ENCODE measurements at regions not wholly inside any gene's neighbourhood (a gene's known extent, or its start where the extent isn't known, plus 50 kb on each side); places are given as distances from the start of the nearest gene placed in this dataset.
"Not testable (repeated sequence)": the region's sequence is repeated elsewhere in the genome, so short reads cannot be mapped to it uniquely, and the experiment has no call there.

DNA sequence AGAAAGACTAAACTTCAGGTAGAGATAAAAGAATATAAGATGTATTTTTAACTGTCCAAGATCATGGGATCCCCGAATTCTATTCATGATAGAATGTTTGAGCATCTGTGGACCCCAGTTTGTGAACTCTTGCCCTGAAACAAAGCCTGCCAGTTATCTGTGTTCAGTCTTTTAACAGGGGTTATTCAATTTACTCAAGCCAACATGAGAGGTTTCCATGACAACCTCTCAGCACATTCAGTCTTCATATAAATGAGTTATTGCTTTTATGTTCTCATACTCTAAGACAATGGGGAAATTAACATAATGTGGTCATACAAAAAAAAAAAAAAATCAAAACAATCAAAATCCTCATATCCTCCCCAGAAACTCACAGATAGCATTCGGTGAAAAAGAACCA lies 130.1 kb downstream of the NPIPA5 start:
- WGBS, 2 experiments (ENCODE audit: low coverage in 1 of 2, low lambda C conversion rate in 2 of 2, missing lambda C conversion rate in 2 of 2), result no CpG with 5 or more reads among the region's 2 CpGs
- H3K9me2 ChIP-seq (ENCODE audit: insufficient read depth); H3F3A ChIP-seq (ENCODE audit: insufficient read depth); H3K9ac ChIP-seq; H4K20me1 ChIP-seq (ENCODE audit: insufficient read depth); H3K79me2 ChIP-seq (ENCODE audit: insufficient read depth); H3K9me3 ChIP-seq (ENCODE audit: low read depth); H3K4me1 ChIP-seq (ENCODE audit: insufficient read depth); H3K36me3 ChIP-seq (ENCODE audit: low read depth); H3K4me2 ChIP-seq (ENCODE audit: unreplicated experiment); H3K4me3 ChIP-seq; DNase-seq; in situ Hi-C loops (cut with MboI); H3K27me3 ChIP-seq (replicated peaks; ENCODE audit: insufficient read depth); H2AFZ ChIP-seq; H3K27ac ChIP-seq: not testable (repeated sequence)

DNA sequence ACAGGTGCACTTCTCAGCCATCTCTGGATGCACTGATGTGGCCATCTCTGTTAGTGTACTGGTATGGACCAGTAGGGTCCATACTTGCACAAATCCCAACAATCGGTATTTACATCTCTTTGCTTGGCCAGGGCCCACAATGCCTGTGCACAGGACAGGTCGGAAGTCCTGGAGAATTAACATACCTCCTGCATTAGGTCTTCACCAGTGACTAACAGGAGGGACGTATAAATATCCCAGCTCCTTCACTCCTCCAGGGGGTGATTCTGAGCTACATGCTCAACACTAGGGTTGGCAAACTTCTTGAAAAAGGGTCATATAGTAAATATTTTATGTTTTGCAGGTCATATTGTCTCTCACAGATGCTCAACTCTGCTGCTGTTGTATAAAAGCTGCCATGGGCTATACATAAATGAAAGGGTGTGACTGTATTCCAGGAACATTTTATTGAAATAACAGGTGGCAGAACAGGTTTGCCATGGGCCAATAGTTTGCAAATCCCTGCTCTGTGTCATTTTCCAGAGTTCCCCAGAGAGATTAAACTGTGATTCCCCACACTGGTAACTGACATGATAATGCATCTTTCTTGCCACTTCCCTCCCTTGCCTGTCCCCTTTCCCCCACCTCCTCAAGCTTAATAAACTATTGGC lies 141.3 kb downstream of the NPIPA5 start:
- H3K4me1 ChIP-seq (ENCODE audit: insufficient read depth); H3K9me3 ChIP-seq (ENCODE audit: low read depth); H3K79me2 ChIP-seq (ENCODE audit: insufficient read depth); H3K9ac ChIP-seq; H3F3A ChIP-seq (ENCODE audit: insufficient read depth); H4K20me1 ChIP-seq (ENCODE audit: insufficient read depth); H3K4me3 ChIP-seq; H3K9me2 ChIP-seq (ENCODE audit: insufficient read depth); H3K27me3 ChIP-seq (replicated peaks; ENCODE audit: insufficient read depth); H2AFZ ChIP-seq; DNase-seq; H3K36me3 ChIP-seq (ENCODE audit: low read depth); H3K4me2 ChIP-seq (ENCODE audit: unreplicated experiment); in situ Hi-C loops (cut with MboI); H3K27ac ChIP-seq: not testable (repeated sequence)
- WGBS, 2 experiments (ENCODE audit: low coverage in 1 of 2, low lambda C conversion rate in 2 of 2, missing lambda C conversion rate in 2 of 2), result 37 to 43% methylated on average over 3 of the region's 3 CpGs

DNA sequence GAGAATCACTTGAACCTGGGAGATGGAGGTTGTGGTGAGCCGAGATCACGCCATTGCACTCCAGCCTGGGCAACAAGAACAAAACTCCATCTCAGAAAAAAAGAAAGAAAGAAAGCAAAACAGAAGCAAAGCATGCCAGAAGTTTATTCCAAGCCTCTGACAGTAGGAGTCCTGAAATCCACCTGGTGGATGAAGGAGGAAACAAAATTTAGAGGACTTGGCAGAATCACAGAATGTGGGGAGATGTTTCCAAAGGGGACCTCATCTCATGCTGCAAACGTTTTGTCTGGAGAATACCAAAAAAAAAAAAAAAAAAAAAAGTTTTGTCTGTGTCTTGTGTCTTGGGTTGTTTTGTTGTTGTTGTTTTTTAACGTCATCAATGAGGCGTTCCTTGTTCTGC lies 141.1 kb upstream of the RRN3 start:
- H4K20me1 ChIP-seq (ENCODE audit: insufficient read depth); H3K4me3 ChIP-seq; H3K9me3 ChIP-seq (ENCODE audit: low read depth); H3K79me2 ChIP-seq (ENCODE audit: insufficient read depth); H3F3A ChIP-seq (ENCODE audit: insufficient read depth); DNase-seq; in situ Hi-C loops (cut with MboI); H3K27ac ChIP-seq; H3K27me3 ChIP-seq (replicated peaks; ENCODE audit: insufficient read depth); H3K4me1 ChIP-seq (ENCODE audit: insufficient read depth); H3K9me2 ChIP-seq (ENCODE audit: insufficient read depth); H3K9ac ChIP-seq; H3K4me2 ChIP-seq (ENCODE audit: unreplicated experiment); H2AFZ ChIP-seq; H3K36me3 ChIP-seq (ENCODE audit: low read depth): not testable (repeated sequence)
- WGBS, 2 experiments (ENCODE audit: low coverage in 1 of 2, low lambda C conversion rate in 2 of 2, missing lambda C conversion rate in 2 of 2), result 43 to 44% methylated on average over 3 of the region's 5 CpGs

DNA sequence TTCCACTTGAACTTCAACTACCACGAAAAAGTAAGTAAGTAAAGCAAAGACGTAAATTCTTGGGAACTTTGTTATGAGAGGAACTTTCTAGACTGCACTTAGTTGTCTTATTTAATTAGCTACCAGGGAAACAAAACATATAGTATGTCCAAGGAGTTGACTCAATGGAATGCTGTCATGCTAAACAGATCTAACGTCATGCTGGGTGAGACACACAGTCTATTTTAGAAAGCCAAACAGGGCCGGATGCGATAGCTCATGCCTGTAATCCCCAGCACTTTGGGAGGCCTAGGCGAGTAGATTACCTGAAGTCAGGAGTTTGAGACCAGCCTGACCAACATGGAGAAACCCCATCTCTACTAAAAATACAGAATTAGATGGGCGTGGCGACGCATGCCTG lies 140.6 kb upstream of the RRN3 start:
- DNase-seq; H3K36me3 ChIP-seq (ENCODE audit: low read depth); H3K9me3 ChIP-seq (ENCODE audit: low read depth); in situ Hi-C loops (cut with MboI); H3K27me3 ChIP-seq (replicated peaks; ENCODE audit: insufficient read depth); H3K4me2 ChIP-seq (ENCODE audit: unreplicated experiment); H3K4me3 ChIP-seq; H3K79me2 ChIP-seq (ENCODE audit: insufficient read depth); H3K4me1 ChIP-seq (ENCODE audit: insufficient read depth); H2AFZ ChIP-seq; H3K27ac ChIP-seq; H3F3A ChIP-seq (ENCODE audit: insufficient read depth); H4K20me1 ChIP-seq (ENCODE audit: insufficient read depth); H3K9me2 ChIP-seq (ENCODE audit: insufficient read depth); H3K9ac ChIP-seq: not testable (repeated sequence)
- no CpG with 5 or more reads among the region's 9 CpGs for WGBS, 2 experiments (ENCODE audit: low coverage in 1 of 2, low lambda C conversion rate in 2 of 2, missing lambda C conversion rate in 2 of 2)

DNA sequence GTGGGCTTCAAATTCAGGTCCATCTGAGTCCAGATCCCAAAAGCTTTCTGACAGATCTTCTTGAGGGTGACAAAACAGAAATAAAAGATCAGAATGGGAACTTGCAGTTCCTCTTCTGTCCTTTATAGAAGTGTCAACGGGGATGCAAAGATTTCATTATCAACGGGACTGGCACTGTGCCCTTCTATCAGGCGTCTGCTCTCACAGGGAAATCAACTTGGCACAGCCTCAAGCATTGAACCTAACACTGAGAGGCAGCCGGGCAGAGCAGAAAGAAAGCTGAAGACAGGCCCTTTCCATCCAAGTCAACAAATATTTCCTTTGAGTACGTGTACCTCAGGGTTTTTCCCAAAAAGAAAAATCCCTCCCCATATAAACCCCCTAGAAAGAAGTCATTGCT lies 136.4 kb upstream of the RRN3 start:
- H3K9me3 ChIP-seq (ENCODE audit: low read depth); H2AFZ ChIP-seq; H3K79me2 ChIP-seq (ENCODE audit: insufficient read depth); H3F3A ChIP-seq (ENCODE audit: insufficient read depth); in situ Hi-C loops (cut with MboI); H3K9me2 ChIP-seq (ENCODE audit: insufficient read depth); H3K4me3 ChIP-seq; H3K27ac ChIP-seq; H3K27me3 ChIP-seq (replicated peaks; ENCODE audit: insufficient read depth); H3K4me2 ChIP-seq (ENCODE audit: unreplicated experiment); DNase-seq; H3K9ac ChIP-seq; H3K36me3 ChIP-seq (ENCODE audit: low read depth); H3K4me1 ChIP-seq (ENCODE audit: insufficient read depth); H4K20me1 ChIP-seq (ENCODE audit: insufficient read depth): not testable (repeated sequence)
- no CpG with 5 or more reads among the region's 5 CpGs for WGBS, 2 experiments (ENCODE audit: low coverage in 1 of 2, low lambda C conversion rate in 2 of 2, missing lambda C conversion rate in 2 of 2)

DNA sequence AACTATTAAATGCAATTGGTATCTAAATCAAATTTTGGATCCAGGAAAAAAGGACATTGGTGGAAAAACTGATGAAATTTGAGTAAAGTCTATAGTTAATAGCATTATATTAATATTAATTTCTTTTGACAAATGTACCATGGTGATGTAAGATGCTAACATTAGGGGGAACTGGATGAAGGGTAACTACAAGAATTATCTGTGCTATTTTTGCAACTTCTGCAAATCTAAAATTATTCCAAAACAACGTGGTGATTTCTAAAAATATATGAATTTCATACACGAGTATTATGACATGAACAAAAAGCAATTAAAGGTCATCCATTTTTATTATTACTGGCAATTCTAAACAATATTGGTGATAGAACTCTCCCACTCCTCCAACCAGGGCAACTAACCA lies 135.6 kb upstream of the RRN3 start:
- H3K27ac ChIP-seq; H3K4me3 ChIP-seq; H4K20me1 ChIP-seq (ENCODE audit: insufficient read depth); DNase-seq; H3F3A ChIP-seq (ENCODE audit: insufficient read depth); H3K9me2 ChIP-seq (ENCODE audit: insufficient read depth); H3K36me3 ChIP-seq (ENCODE audit: low read depth); H3K9me3 ChIP-seq (ENCODE audit: low read depth); H2AFZ ChIP-seq; H3K4me2 ChIP-seq (ENCODE audit: unreplicated experiment); in situ Hi-C loops (cut with MboI); H3K27me3 ChIP-seq (replicated peaks; ENCODE audit: insufficient read depth); H3K4me1 ChIP-seq (ENCODE audit: insufficient read depth); H3K79me2 ChIP-seq (ENCODE audit: insufficient read depth); H3K9ac ChIP-seq: not testable (repeated sequence)
- 41 to 49% methylated on average over 2 of the region's 2 CpGs for WGBS, 2 experiments (ENCODE audit: low coverage in 1 of 2, low lambda C conversion rate in 2 of 2, missing lambda C conversion rate in 2 of 2)

DNA sequence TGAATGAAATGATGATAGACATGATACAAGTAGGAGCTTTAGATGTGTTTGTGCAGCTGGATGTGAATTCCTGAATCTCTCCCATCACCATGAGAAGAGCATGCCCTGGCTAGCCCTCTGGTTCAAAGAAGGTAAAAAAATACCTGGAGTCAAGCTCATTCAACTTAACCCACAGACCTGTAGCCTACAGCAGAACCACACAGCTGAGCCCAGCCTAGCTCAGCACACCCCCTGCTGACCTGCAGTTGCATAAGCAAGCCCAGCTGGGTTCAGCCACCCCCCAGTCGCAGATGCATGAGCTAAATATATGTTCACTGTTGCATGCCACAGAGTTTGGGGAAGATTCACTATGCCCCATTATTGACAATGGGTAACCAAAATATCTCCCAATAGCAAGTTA lies 130.6 kb upstream of the RRN3 start:
- DNase-seq; in situ Hi-C loops (cut with MboI): not testable (repeated sequence)
- no CpG with 5 or more reads among the region's 1 CpG for WGBS, 2 experiments (ENCODE audit: low coverage in 1 of 2, low lambda C conversion rate in 2 of 2, missing lambda C conversion rate in 2 of 2)

DNA sequence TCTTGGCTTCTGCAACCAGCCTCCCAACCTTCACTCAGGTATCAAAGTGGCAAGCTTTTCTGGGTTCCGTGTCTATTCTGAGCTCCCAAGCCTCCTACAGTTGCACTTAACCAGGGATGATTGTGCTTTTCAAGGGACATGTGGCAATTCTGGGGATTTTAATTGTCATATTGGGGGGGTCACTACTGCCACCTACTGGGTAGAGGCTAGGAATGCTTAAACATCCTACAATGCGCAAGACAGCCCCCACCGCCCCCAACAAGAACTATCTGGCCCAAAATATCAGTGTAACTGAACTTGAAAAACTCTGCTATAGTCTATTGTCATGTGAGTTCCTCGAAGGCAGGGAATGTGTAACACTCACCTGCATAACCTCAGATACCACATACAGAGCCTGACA lies 129.3 kb upstream of the RRN3 start:
- H3K9me3 ChIP-seq (ENCODE audit: low read depth); DNase-seq; H3K27me3 ChIP-seq (replicated peaks; ENCODE audit: insufficient read depth); H3K4me2 ChIP-seq (ENCODE audit: unreplicated experiment); H3K9me2 ChIP-seq (ENCODE audit: insufficient read depth); H3K9ac ChIP-seq; H3K36me3 ChIP-seq (ENCODE audit: low read depth); H3K79me2 ChIP-seq (ENCODE audit: insufficient read depth); H3K27ac ChIP-seq; H2AFZ ChIP-seq; H4K20me1 ChIP-seq (ENCODE audit: insufficient read depth); H3F3A ChIP-seq (ENCODE audit: insufficient read depth); H3K4me1 ChIP-seq (ENCODE audit: insufficient read depth); H3K4me3 ChIP-seq; in situ Hi-C loops (cut with MboI): not testable (repeated sequence)
- WGBS, 2 experiments (ENCODE audit: low coverage in 1 of 2, low lambda C conversion rate in 2 of 2, missing lambda C conversion rate in 2 of 2), result no CpG with 5 or more reads among the region's 4 CpGs

More for the DNA sequence above, 130.6 kb upstream of the RRN3 start:
- H3F3A ChIP-seq (ENCODE audit: insufficient read depth); H3K79me2 ChIP-seq (ENCODE audit: insufficient read depth); H3K27me3 ChIP-seq (replicated peaks; ENCODE audit: insufficient read depth); H3K9ac ChIP-seq; H3K4me2 ChIP-seq (ENCODE audit: unreplicated experiment); H3K27ac ChIP-seq; H4K20me1 ChIP-seq (ENCODE audit: insufficient read depth); H3K9me2 ChIP-seq (ENCODE audit: insufficient read depth); H2AFZ ChIP-seq; H3K4me1 ChIP-seq (ENCODE audit: insufficient read depth); H3K4me3 ChIP-seq; H3K9me3 ChIP-seq (ENCODE audit: low read depth); H3K36me3 ChIP-seq (ENCODE audit: low read depth): not testable (repeated sequence)

All from GM23248 (cell line).